HL-60 (cell line): ENCODE measurements at regions not wholly inside any gene's neighbourhood (a gene's known extent, or its start where the extent isn't known, plus 50 kb on each side); places are given as distances from the start of the nearest gene placed in this dataset.

ENCODE experiments used
- DNase-seq, 2 experiments: peaks; one replicate each; pipeline ENCODE4 v3.0.0-alpha.2; 2010 to 2020; ENCODE audit warnings: low read depth in 1 of 2, low spot score in 1 of 2
- H3K27ac ChIP-seq: fragments of 250-450 bp; sonication (Bioruptor Pico); replicated peaks from 2 replicates; pipeline ENCODE4 v1.5.1; 2020; ENCODE audit warnings: mild to moderate bottlenecking, moderate library complexity
- H3K27me3 ChIP-seq: fragments of 250-450 bp; sonication (Bioruptor Pico); 2 replicates; pipeline ENCODE4 v1.5.1; 2021; ENCODE audit warnings: mild to moderate bottlenecking, moderate library complexity; ENCODE audit not compliant: insufficient read depth, poor library complexity, severe bottlenecking
- H3K4me3 ChIP-seq: replicated peaks from 2 replicates; pipeline ENCODE4 v1.5.1; 2011; ENCODE audit warnings: mild to moderate bottlenecking, control low read depth, low read length; ENCODE audit not compliant: insufficient read depth
- GABPA ChIP-seq: IDR thresholded peaks from 2 replicates; pipeline ENCODE4 v1.6.1; 2012; ENCODE audit warnings: low read depth
- POLR2AphosphoS5 ChIP-seq: IDR thresholded peaks from 2 replicates; pipeline ENCODE4 v1.6.1; 2012; ENCODE audit warnings: low read depth
- SPI1 ChIP-seq: IDR thresholded peaks from 2 replicates; pipeline ENCODE4 v1.6.1; 2012; ENCODE audit warnings: low read depth, mild to moderate bottlenecking, borderline replicate concordance
- TF ChIP-seq, protein P1 (sequence below): IDR thresholded peaks from 2 replicates; pipeline ENCODE4 v1.6.1; 2012; ENCODE audit warnings: low read depth; ENCODE audit not compliant: insufficient replicate concordance
- TF ChIP-seq, protein P2 (sequence below): IDR thresholded peaks from one replicate; pipeline ENCODE4 v1.5.1; 2011; ENCODE audit warnings: low read length, control low read depth, inconsistent platforms; ENCODE audit not compliant: insufficient read depth

GRCh38 chr4:122100508-122100907, 51.6 kb upstream of the BLTP1 start:
- Histone ChIP-seq H3K4me3 (no peak overlapping the region), H3K27ac (no peak overlapping the region), H3K27me3 (no peaks in the 10 kb centered on the region)
- TF ChIP-seq SPI1, result no peak
- DNase-seq, result no peak

- TF ChIP-seq, protein P1, sequence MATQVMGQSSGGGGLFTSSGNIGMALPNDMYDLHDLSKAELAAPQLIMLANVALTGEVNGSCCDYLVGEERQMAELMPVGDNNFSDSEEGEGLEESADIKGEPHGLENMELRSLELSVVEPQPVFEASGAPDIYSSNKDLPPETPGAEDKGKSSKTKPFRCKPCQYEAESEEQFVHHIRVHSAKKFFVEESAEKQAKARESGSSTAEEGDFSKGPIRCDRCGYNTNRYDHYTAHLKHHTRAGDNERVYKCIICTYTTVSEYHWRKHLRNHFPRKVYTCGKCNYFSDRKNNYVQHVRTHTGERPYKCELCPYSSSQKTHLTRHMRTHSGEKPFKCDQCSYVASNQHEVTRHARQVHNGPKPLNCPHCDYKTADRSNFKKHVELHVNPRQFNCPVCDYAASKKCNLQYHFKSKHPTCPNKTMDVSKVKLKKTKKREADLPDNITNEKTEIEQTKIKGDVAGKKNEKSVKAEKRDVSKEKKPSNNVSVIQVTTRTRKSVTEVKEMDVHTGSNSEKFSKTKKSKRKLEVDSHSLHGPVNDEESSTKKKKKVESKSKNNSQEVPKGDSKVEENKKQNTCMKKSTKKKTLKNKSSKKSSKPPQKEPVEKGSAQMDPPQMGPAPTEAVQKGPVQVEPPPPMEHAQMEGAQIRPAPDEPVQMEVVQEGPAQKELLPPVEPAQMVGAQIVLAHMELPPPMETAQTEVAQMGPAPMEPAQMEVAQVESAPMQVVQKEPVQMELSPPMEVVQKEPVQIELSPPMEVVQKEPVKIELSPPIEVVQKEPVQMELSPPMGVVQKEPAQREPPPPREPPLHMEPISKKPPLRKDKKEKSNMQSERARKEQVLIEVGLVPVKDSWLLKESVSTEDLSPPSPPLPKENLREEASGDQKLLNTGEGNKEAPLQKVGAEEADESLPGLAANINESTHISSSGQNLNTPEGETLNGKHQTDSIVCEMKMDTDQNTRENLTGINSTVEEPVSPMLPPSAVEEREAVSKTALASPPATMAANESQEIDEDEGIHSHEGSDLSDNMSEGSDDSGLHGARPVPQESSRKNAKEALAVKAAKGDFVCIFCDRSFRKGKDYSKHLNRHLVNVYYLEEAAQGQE, result no peak
- TF ChIP-seq GABPA (no peak), SPI1 (no peak), POLR2AphosphoS5 (no peak)
- TF ChIP-seq, protein P2, sequence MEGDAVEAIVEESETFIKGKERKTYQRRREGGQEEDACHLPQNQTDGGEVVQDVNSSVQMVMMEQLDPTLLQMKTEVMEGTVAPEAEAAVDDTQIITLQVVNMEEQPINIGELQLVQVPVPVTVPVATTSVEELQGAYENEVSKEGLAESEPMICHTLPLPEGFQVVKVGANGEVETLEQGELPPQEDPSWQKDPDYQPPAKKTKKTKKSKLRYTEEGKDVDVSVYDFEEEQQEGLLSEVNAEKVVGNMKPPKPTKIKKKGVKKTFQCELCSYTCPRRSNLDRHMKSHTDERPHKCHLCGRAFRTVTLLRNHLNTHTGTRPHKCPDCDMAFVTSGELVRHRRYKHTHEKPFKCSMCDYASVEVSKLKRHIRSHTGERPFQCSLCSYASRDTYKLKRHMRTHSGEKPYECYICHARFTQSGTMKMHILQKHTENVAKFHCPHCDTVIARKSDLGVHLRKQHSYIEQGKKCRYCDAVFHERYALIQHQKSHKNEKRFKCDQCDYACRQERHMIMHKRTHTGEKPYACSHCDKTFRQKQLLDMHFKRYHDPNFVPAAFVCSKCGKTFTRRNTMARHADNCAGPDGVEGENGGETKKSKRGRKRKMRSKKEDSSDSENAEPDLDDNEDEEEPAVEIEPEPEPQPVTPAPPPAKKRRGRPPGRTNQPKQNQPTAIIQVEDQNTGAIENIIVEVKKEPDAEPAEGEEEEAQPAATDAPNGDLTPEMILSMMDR, result no peak
- DNase-seq, result no peak
- no peak overlapping the region for H3K4me3 ChIP-seq
- H3K27ac ChIP-seq, result no peak overlapping the region
- H3K27me3 ChIP-seq, result no peaks in the 10 kb centered on the region
Measured at GRCh38 chr4:122099896-122100295, 52.2 kb upstream of the BLTP1 start.

DNA sequence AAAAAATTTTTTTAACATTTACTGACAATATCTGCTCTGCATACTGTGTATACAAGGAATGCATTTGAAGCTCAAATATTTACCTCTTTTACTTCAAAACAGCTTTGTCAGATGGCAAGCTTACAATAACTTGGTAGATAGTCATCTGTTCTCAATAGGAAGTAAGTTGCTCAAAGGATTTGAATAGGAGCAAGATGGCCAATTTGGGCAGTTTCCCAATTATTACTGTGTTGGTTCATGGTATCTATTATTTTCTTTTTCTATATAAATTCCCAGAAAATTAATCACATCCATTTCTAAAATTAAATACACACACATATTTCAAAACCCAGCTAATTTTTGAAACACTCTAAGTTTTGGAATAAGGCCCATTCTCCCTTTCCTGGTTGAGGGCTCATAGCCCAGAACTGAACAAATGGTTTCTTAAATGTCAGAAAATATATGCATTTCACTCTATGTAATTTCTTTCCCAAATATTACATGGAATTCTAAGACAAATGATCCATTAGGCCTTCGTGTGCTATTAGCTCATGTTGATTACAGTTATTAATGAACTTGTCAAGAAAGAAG, 60.2 kb upstream of the BLTP1 start:
- TF ChIP-seq, protein P1, result no peak
- TF ChIP-seq, protein P2, result no peak
- TF ChIP-seq GABPA, result no peak
- TF ChIP-seq POLR2AphosphoS5, result no peak
- no peak for TF ChIP-seq SPI1
- DNase-seq, result no peak

DNA sequence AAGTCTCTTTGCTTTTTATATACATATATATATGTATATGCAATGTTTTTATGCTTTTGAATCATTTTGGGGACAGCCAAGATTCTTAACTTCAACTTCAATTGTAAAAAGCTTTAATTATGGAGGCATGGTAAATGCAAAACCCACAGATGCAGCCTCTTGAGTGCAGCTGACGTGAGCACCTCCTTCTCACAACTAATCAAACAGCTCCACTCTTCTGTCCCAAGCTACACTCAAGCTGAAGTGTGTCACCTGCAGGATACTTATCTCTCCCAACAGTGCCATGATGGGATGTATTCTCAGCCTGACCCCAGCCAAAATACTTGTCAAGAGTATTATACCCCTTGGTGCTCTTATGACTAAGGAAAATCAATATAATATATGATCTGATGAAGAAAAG, 60.7 kb upstream of the BLTP1 start:
- TF ChIP-seq GABPA, result no peak
- no peak for TF ChIP-seq POLR2AphosphoS5
- TF ChIP-seq, protein P2, result no peak
- TF ChIP-seq, protein P1, result no peak
- no peak for TF ChIP-seq SPI1
- Histone ChIP-seq H3K27ac (no peak overlapping the region), H3K27me3 (no peaks in the 10 kb centered on the region), H3K4me3 (no peak overlapping the region)
- no peak for DNase-seq

More for the DNA sequence above, 60.2 kb upstream of the BLTP1 start:
- H3K27ac ChIP-seq, result no peak overlapping the region
- H3K27me3 ChIP-seq, result no peaks in the 10 kb centered on the region
- H3K4me3 ChIP-seq, result no peak overlapping the region
